ENCODE measurements at regions not wholly inside any gene's neighbourhood (a gene's known extent, or its start where the extent isn't known, plus 50 kb on each side); places are given as distances from the start of the nearest gene placed in this dataset.
A peak's percentile ranks its signal among the peaks of the same experiment; 100 is the strongest.

- no peak for DNase-seq
Measured at GRCh38 chr14:66076176-66076575, 410.0 kb upstream of the CCDC196 start.

GRCh38 chr14:66078006-66078405, 408.2 kb upstream of the CCDC196 start:
- peak; percentile 54 for DNase-seq

GRCh38 chr14:66081594-66082376, 404.4 kb upstream of the CCDC196 start:
- DNase-seq, result no peak

- DNase-seq, result no peak
Measured at GRCh38 chr14:66085224-66085623, 400.9 kb upstream of the CCDC196 start.

GRCh38 chr14:66085665-66086064, 400.5 kb upstream of the CCDC196 start:
- DNase-seq, result no peak

- no peak for DNase-seq
Measured at GRCh38 chr14:66087231-66087630, 398.9 kb upstream of the CCDC196 start.

GRCh38 chr14:66088656-66089055, 397.5 kb upstream of the CCDC196 start:
- no peak for DNase-seq

GRCh38 chr14:66092206-66092605, 394.0 kb upstream of the CCDC196 start:
- DNase-seq, result no peak

- no peak for DNase-seq
Measured at GRCh38 chr14:66092748-66093147, 393.4 kb upstream of the CCDC196 start.

GRCh38 chr14:66094001-66094727, 392.0 kb upstream of the CCDC196 start:
- DNase-seq, result no peak

- no peak for DNase-seq
Measured at GRCh38 chr14:66099451-66099850, 386.7 kb upstream of the CCDC196 start.

GRCh38 chr14:66099931-66100330, 386.2 kb upstream of the CCDC196 start:
- DNase-seq, result no peak

- no peak for DNase-seq
Measured at GRCh38 chr14:66101662-66102061, 384.5 kb upstream of the CCDC196 start.

- DNase-seq, result no peak
Measured at GRCh38 chr14:66104486-66104885, 381.7 kb upstream of the CCDC196 start.

- DNase-seq, result no peak
Measured at GRCh38 chr14:66105815-66106214, 380.4 kb upstream of the CCDC196 start.

GRCh38 chr14:66109426-66109825, 376.7 kb upstream of the CCDC196 start:
- DNase-seq, result no peak

- DNase-seq, result no peak
Measured at GRCh38 chr14:66111891-66112290, 374.3 kb upstream of the CCDC196 start.

- DNase-seq, result no peak
Measured at GRCh38 chr14:66114071-66114470, 372.1 kb upstream of the CCDC196 start.

- DNase-seq, result no peak
Measured at GRCh38 chr14:66115740-66116502, 370.2 kb upstream of the CCDC196 start.

- DNase-seq, result no peak
Measured at GRCh38 chr14:66116732-66117131, 369.4 kb upstream of the CCDC196 start.

- no peak for DNase-seq
Measured at GRCh38 chr14:66117600-66117999, 368.6 kb upstream of the CCDC196 start.

GRCh38 chr14:66119606-66120231, 366.5 kb upstream of the CCDC196 start:
- DNase-seq, result no peak

- DNase-seq, result no peak
Measured at GRCh38 chr14:66120402-66120801, 365.8 kb upstream of the CCDC196 start.
